ENCODE measurements at regions not wholly inside any gene's neighbourhood (a gene's known extent, or its start where the extent isn't known, plus 50 kb on each side); places are given as distances from the start of the nearest gene placed in this dataset.

- Histone ChIP-seq H4K20me1 (replicated peaks; ENCODE audit: control insufficient read depth, extremely low read depth, insufficient read depth, low read length) (no peaks in the 10 kb centered on the region), H3K4me2 (ENCODE audit: insufficient read depth, low read length) (no peak overlapping the region), H3K79me2 (ENCODE audit: control insufficient read depth, insufficient read depth, low read length) (no peaks in the 10 kb centered on the region), H3K9ac (replicated peaks; ENCODE audit: extremely low read depth, insufficient read depth, low read length) (no peak overlapping the region), H3K27me3 (ENCODE audit: control insufficient read depth in 2 of 2, insufficient read depth in 2 of 2, low read length in 2 of 2) (peaks cover 7 to 14% of the 10 kb centered on the region in 2 experiments), H3K36me3 (ENCODE audit: control insufficient read depth in 2 of 2, extremely low read depth in 1 of 2, insufficient read depth in 2 of 2, low read length in 2 of 2) (no peaks in the 10 kb centered on the region), H3K4me1 (ENCODE audit: control insufficient read depth, extremely low read depth, insufficient read depth, low read length) (no peaks in the 10 kb centered on the region), H3K9me1 (replicated peaks; ENCODE audit: control insufficient read depth, extremely low read depth, insufficient read depth, low read length) (no peaks in the 10 kb centered on the region), H2AFZ (ENCODE audit: low read depth, low read length) (no peak overlapping the region), H3K27ac (ENCODE audit: insufficient read depth, low read depth, low read length) (no peak overlapping the region), H3K4me3 (replicated peaks in 1 of 3; ENCODE audit: insufficient read depth in 1 of 3, low read depth in 1 of 3, low read length in 3 of 3) (no peak overlapping the region), H3K9me3 (replicated peaks; ENCODE audit: control insufficient read depth, insufficient read depth, low read length) (no peaks in the 10 kb centered on the region)
- ChIA-PET POLR2A (no interaction called here), CTCF (interaction anchor here (1.2 kb wide), 1 partner anchor 10 kb away, joined by 3 read pairs; no protein-coding TSS in a partner anchor)
- TF ChIP-seq EZH2 (IDR thresholded peaks at IDR 0.05; ENCODE audit: borderline replicate concordance, low read depth, low read length, severe bottlenecking) (no peak), MYC (IDR thresholded peaks at IDR 0.05; ENCODE audit: low read depth, low read length) (no peak), JUN (IDR thresholded peaks at IDR 0.05; ENCODE audit: borderline replicate concordance, insufficient read depth, insufficient read length, low read depth) (no peak), POLR2AphosphoS5 (IDR thresholded peaks at IDR 0.05; ENCODE audit: insufficient read depth, low read depth, low read length) (no peak), POLR2A (IDR thresholded peaks at IDR 0.05; ENCODE audit: low read depth, low read length) (no peak), GATA2 (IDR thresholded peaks at IDR 0.05; ENCODE audit: insufficient read depth, insufficient read length, low read depth, low read length) (no peak), CTCF (IDR thresholded peaks at IDR 0.05; ENCODE audit: extremely low read depth in 1 of 2, insufficient read depth in 1 of 2, low read depth in 1 of 2, low read length in 2 of 2) (no peak), FOS (IDR thresholded peaks at IDR 0.05; ENCODE audit: borderline replicate concordance, insufficient read depth, low read length) (no peak)
- TF ChIP-seq, protein P1, sequence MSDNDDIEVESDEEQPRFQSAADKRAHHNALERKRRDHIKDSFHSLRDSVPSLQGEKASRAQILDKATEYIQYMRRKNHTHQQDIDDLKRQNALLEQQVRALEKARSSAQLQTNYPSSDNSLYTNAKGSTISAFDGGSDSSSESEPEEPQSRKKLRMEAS (IDR thresholded peaks at IDR 0.05; ENCODE audit: insufficient read depth, insufficient read length), result no peak
- DNase-seq (ENCODE audit: low read depth, low spot score) (no peak), FAIRE-seq (no peak)
- BruUV-seq (replicated peaks), result no TSS peak
- intact Hi-C loops (cut with micrococcal nuclease), result no loop called here
- dilution Hi-C loops (cut with MboI; ENCODE audit: extremely low pct_ligation_motif_present, low sequenced_read_pairs), result no loop called here
Measured at GRCh38 chr11:76263657-76264056, 57.4 kb upstream of the WNT11 start.
